Endodermal cell (in vitro differentiated cells): ENCODE measurements at regions not wholly inside any gene's neighbourhood (a gene's known extent, or its start where the extent isn't known, plus 50 kb on each side); places are given as distances from the start of the nearest gene placed in this dataset.
"Not testable (repeated sequence)": the region's sequence is repeated elsewhere in the genome, so short reads cannot be mapped to it uniquely, and the experiment has no call there.

Source experiments
- DNase-seq: peaks from one replicate; pipeline ENCODE4 v3.0.0-alpha.2; 2017
- H3K27ac ChIP-seq: 2 replicates; pipeline ENCODE4 v1.5.1; 2013; ENCODE audit warnings: mild to moderate bottlenecking, low read depth, low read length, moderate library complexity
- H3K27me3 ChIP-seq: 2 replicates; pipeline ENCODE4 v1.6.1; 2013; ENCODE audit warnings: mild to moderate bottlenecking, low read length, moderate library complexity; ENCODE audit not compliant: insufficient read depth, control insufficient read depth, poor library complexity, severe bottlenecking
- H3K36me3 ChIP-seq: 2 replicates; pipeline ENCODE4 v1.7.0; 2013; ENCODE audit warnings: mild to moderate bottlenecking, low read length, moderate library complexity; ENCODE audit not compliant: control insufficient read depth, insufficient read depth
- H3K4me1 ChIP-seq: one replicate; pipeline ENCODE4 v1.7.0; 2013; ENCODE audit warnings: low read length; ENCODE audit not compliant: control insufficient read depth, insufficient read depth
- H3K4me3 ChIP-seq: 2 replicates; pipeline ENCODE4 v1.5.1; 2013; ENCODE audit warnings: mild to moderate bottlenecking, low read length, moderate library complexity
- H3K9ac ChIP-seq: 2 replicates; pipeline ENCODE4 v1.6.1; 2013; ENCODE audit warnings: mild to moderate bottlenecking, low read length, moderate library complexity; ENCODE audit not compliant: poor library complexity, severe bottlenecking; ENCODE audit errors: extremely low read depth
- H3K9me3 ChIP-seq: 2 replicates; pipeline ENCODE4 v1.6.1; 2013; ENCODE audit warnings: mild to moderate bottlenecking, low read length, moderate library complexity; ENCODE audit not compliant: control insufficient read depth
- H3K27ac Mint-ChIP-seq: 2 replicates; pipeline ENCODE4 v1.8.0; 2020; ENCODE audit warnings: mixed read lengths
- H3K27me3 Mint-ChIP-seq: 2 replicates; pipeline ENCODE4 v1.8.0; 2021; ENCODE audit warnings: mild to moderate bottlenecking, mixed read lengths; ENCODE audit not compliant: insufficient read depth
- H3K36me3 Mint-ChIP-seq: 2 replicates; pipeline ENCODE4 v1.8.0; 2020; ENCODE audit warnings: low read depth, mixed read lengths
- H3K4me1 Mint-ChIP-seq: 2 replicates; pipeline ENCODE4 v1.8.0; 2020; ENCODE audit warnings: mixed read lengths
- H3K4me3 Mint-ChIP-seq: 2 replicates; pipeline ENCODE4 v1.8.0; 2020; ENCODE audit warnings: mild to moderate bottlenecking, moderate library complexity, mixed read lengths
- H3K9me3 Mint-ChIP-seq: 2 replicates; pipeline ENCODE4 v1.8.0; 2020; ENCODE audit warnings: mild to moderate bottlenecking, mixed read lengths
- WGBS, 2 experiments: methylation state at CpG; one replicate each; pipeline versions ENCODE4 v1.1.5 to v1.1.7; 2013; ENCODE audit warnings: missing lambda C conversion rate in 2 of 2, mixed read lengths in 1 of 2; ENCODE audit not compliant: insufficient coverage in 1 of 2, insufficient read length in 1 of 2; 5-methylcytosine and 5-hydroxymethylcytosine counted together
- TF ChIP-seq, protein P1 (sequence below): fragments of 200-600 bp; sonication (generic); conservative IDR thresholded peaks from 2 replicates; pipeline ENCODE4 v1.5.0; 2021; ENCODE audit warnings: antibody characterized with exemption, mild to moderate bottlenecking

DNA sequence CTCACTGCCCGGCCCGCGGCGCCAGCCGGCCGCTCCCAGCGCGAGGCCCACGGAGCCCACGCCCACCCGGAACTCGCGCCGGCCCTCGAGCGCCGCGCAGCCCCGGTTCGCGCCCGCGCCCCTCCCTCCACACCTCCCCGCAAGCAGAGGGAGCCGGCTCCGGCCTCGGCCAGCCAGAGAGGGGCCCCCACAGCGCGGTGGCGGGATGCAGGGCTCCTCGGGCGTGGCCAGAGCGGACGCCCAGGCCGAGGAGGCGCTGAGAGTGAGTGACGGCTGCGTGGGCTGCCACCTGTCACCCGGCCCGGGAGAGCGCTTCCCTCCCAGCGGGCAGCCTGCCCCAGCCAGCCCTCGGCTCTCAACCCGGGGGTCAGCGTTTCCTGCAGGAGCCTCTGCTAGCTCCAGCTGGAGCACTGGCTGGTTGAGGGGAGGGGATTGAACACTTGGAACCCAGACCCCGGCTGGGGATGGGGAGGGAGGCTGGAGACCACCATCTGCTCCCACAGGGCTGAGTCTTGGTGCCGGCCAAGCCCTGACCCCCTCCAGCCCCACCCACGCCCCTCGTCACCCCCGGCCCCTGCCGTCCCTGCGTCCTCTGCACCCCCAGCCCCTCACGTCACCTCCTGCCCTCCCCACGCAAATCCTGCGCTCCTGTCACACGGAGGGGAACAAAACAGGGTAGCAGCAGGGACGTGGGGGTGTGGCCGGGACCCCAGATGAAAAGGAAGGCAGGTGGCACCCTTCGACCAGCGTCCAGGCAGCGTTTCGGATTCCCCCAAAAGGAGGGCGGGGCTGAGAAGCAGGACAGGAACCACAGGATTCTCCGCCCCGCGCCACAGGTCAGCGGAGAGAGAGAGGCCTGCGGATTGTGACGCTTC, 157.0 kb downstream of the BRD1 start:
- H3K4me1 ChIP-seq: peaks cover 3% of the 10 kb centered on the region
- H3K27me3 ChIP-seq: peaks cover 65% of the 10 kb centered on the region
- DNase-seq: peak; percentile 79
- H3K36me3 Mint-ChIP-seq: no peaks in the 10 kb centered on the region
- 1 to 3% methylated on average over 24 to 66 of the region's 69 CpGs for WGBS, 2 experiments
- H3K27ac ChIP-seq: no peak overlapping the region
- H3K9me3 Mint-ChIP-seq: peaks cover 8% of the 10 kb centered on the region
- H3K4me3 Mint-ChIP-seq: peak overlapping the region; percentile 46
- no peak overlapping the region for H3K9ac ChIP-seq
- H3K27ac Mint-ChIP-seq: no peak overlapping the region
- peak overlapping the region; percentile 49 for H3K4me3 ChIP-seq
- peaks cover 9% of the 10 kb centered on the region for H3K9me3 ChIP-seq
- H3K4me1 Mint-ChIP-seq: peaks cover 7% of the 10 kb centered on the region
- peaks cover 54% of the 10 kb centered on the region for H3K27me3 Mint-ChIP-seq
- TF ChIP-seq, protein P1, sequence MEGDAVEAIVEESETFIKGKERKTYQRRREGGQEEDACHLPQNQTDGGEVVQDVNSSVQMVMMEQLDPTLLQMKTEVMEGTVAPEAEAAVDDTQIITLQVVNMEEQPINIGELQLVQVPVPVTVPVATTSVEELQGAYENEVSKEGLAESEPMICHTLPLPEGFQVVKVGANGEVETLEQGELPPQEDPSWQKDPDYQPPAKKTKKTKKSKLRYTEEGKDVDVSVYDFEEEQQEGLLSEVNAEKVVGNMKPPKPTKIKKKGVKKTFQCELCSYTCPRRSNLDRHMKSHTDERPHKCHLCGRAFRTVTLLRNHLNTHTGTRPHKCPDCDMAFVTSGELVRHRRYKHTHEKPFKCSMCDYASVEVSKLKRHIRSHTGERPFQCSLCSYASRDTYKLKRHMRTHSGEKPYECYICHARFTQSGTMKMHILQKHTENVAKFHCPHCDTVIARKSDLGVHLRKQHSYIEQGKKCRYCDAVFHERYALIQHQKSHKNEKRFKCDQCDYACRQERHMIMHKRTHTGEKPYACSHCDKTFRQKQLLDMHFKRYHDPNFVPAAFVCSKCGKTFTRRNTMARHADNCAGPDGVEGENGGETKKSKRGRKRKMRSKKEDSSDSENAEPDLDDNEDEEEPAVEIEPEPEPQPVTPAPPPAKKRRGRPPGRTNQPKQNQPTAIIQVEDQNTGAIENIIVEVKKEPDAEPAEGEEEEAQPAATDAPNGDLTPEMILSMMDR: no peak
- H3K36me3 ChIP-seq: no peaks in the 10 kb centered on the region

DNA sequence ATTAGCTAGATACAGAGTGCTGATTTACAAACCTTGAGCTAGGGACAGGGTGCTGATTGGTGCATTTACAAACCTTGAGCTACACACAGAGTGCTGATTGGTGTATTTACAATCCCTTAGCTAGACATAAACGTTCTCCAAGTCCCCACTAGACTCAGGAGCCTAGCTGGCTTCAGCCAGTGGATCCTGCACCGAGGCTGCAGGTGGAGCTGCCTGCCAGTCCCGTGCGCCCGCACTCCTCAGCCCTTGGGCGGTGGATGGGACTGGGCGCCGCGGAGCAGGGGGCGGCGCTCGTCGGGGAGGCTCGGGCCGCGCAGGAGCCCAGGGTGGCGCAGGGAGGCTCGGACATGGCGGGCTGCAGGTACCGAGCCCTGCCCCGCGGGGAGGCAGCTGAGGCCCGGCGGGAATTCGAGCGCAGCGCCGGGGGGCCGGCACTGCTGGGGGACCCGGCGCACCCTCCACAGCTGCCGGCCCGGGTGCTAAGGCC, 157.7 kb downstream of the BRD1 start:
- H3K4me3 ChIP-seq, H3K4me1 ChIP-seq, H3K4me1 Mint-ChIP-seq, H3K9ac ChIP-seq, H3K9me3 Mint-ChIP-seq, H3K27ac ChIP-seq, H3K9me3 ChIP-seq, H3K27ac Mint-ChIP-seq, H3K36me3 ChIP-seq, H3K36me3 Mint-ChIP-seq: not testable (repeated sequence)
- Mint-ChIP-seq H3K27me3 (peaks cover 51% of the 10 kb centered on the region), H3K4me3 (peak overlapping the region; percentile 34)
- WGBS, 2 experiments: 8 to 10% methylated on average over 22 to 33 of the region's 33 CpGs
- H3K27me3 ChIP-seq: peaks cover 64% of the 10 kb centered on the region
- peak; percentile 75 for DNase-seq

DNA sequence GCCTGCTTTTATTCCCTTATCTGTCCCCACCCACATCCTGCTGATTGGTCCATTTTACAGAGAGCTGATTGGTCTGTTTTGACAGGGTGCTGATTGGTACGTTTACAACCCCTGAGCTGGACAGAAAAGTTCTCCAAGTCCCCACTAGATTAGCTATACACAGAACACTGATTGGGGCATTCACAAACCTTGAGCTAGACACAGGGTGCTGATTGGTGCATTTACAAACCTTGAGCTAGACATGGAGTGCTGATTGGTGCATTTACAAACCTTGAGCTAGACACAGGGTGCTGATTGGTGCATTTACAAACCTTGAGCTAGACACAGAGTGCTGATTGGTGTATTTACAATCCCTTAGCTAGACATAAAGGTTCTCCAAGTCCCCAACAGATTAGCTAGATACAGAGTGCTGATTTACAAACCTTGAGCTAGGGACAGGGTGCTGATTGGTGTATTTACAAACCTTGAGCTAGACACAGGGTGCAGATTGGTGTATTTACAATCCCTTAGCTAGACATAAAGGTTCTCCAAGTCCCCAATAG, 158.2 kb downstream of the BRD1 start:
- peaks cover 59% of the 10 kb centered on the region for H3K27me3 ChIP-seq
- WGBS, 2 experiments: 60 to 77% methylated on average over 1 of the region's 1 CpG
- DNase-seq: peak; percentile 20
- not testable (repeated sequence) for H3K4me1 ChIP-seq, H3K27ac Mint-ChIP-seq, H3K27ac ChIP-seq, H3K9ac ChIP-seq, H3K4me1 Mint-ChIP-seq, H3K9me3 ChIP-seq, H3K36me3 ChIP-seq, H3K4me3 ChIP-seq, H3K36me3 Mint-ChIP-seq, H3K9me3 Mint-ChIP-seq
- H3K4me3 Mint-ChIP-seq: peak overlapping the region; percentile 34
- peaks cover 46% of the 10 kb centered on the region for H3K27me3 Mint-ChIP-seq

DNA sequence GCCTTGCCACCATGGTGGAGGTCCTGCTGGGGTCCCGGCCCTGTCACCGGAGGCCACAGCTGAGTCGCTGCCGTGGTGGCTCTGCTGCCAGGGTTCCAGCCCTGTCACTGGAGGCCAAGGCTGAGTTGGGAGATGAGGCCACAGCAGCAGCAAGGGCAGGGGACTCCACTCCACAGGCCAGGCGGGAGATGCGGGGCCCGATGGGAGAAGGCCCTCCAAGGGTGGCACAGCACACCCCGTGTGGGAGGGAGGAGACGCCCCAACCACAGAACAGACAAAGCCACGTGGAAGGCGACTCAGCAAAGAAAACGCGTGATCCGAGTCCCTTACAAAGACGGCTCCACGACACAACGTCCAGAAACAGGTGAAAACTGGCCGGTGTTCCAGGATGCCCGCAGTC, 159.3 kb downstream of the BRD1 start:
- 93 to 94% methylated on average over 15 to 19 of the region's 19 CpGs for WGBS, 2 experiments
- DNase-seq: peak; percentile 26
- H3K36me3 ChIP-seq: no peaks in the 10 kb centered on the region
- peaks cover 3% of the 10 kb centered on the region for H3K4me1 ChIP-seq
- H3K27ac ChIP-seq: no peak overlapping the region
- H3K27me3 ChIP-seq: peaks cover 50% of the 10 kb centered on the region
- Mint-ChIP-seq H3K27ac (no peak overlapping the region), H3K9me3 (peaks cover 8% of the 10 kb centered on the region), H3K4me1 (peaks cover 7% of the 10 kb centered on the region), H3K4me3 (no peak overlapping the region), H3K36me3 (no peaks in the 10 kb centered on the region), H3K27me3 (peaks cover 37% of the 10 kb centered on the region)
- no peak overlapping the region for H3K9ac ChIP-seq
- TF ChIP-seq, protein P1: no peak
- no peak overlapping the region for H3K4me3 ChIP-seq
- H3K9me3 ChIP-seq: peaks cover 9% of the 10 kb centered on the region
